ENCODE measurements at regions not wholly inside any gene's neighbourhood (a gene's known extent, or its start where the extent isn't known, plus 50 kb on each side); places are given as distances from the start of the nearest gene placed in this dataset.
A peak's percentile ranks its signal among the peaks of the same experiment; 100 is the strongest.

- ATAC-seq (ENCODE audit: low read depth) (no peak), DNase-seq (ENCODE audit: low spot score) (no peak)
- Histone ChIP-seq H3K27ac (ENCODE audit: poor library complexity, severe bottlenecking) (no peak overlapping the region), H3K36me3 (ENCODE audit: low read depth) (no peaks in the 10 kb centered on the region), H3K4me3 (ENCODE audit: severe bottlenecking) (no peak overlapping the region), H3K4me1 (ENCODE audit: insufficient read depth, poor library complexity, severe bottlenecking) (no peaks in the 10 kb centered on the region), H3K9me3 (ENCODE audit: severe bottlenecking) (no peaks in the 10 kb centered on the region), H3K27me3 (ENCODE audit: insufficient read depth, poor library complexity, severe bottlenecking) (no peaks in the 10 kb centered on the region)
- no peak for TF ChIP-seq CTCF (IDR thresholded peaks at IDR 0.05; ENCODE audit: poor library complexity, severe bottlenecking)
These were observed 1169.2 kb upstream of the WWC1 start for GRCh38 chr5:167122267-167122666.

- H3K36me3 ChIP-seq (ENCODE audit: low read depth), result no peaks in the 10 kb centered on the region
- DNase-seq (ENCODE audit: low spot score), result no peak
- no peak overlapping the region for H3K4me3 ChIP-seq (ENCODE audit: severe bottlenecking)
These were observed 1168.3 kb upstream of the WWC1 start for GRCh38 chr5:167123126-167123525.

GRCh38 chr5:167128581-167128980 is 1162.9 kb upstream of the WWC1 start:
- no peak overlapping the region for H3K27ac ChIP-seq (ENCODE audit: poor library complexity, severe bottlenecking)
- TF ChIP-seq CTCF (IDR thresholded peaks at IDR 0.05; ENCODE audit: poor library complexity, severe bottlenecking), result no peak

More at GRCh38 chr5:167123126-167123525, 1168.3 kb upstream of the WWC1 start:
- no peaks in the 10 kb centered on the region for H3K27me3 ChIP-seq (ENCODE audit: insufficient read depth, poor library complexity, severe bottlenecking)
- no peak overlapping the region for H3K27ac ChIP-seq (ENCODE audit: poor library complexity, severe bottlenecking)
- TF ChIP-seq CTCF (IDR thresholded peaks at IDR 0.05; ENCODE audit: poor library complexity, severe bottlenecking), result no peak
- no peaks in the 10 kb centered on the region for H3K9me3 ChIP-seq (ENCODE audit: severe bottlenecking)
- no peak for ATAC-seq (ENCODE audit: low read depth)
- no peaks in the 10 kb centered on the region for H3K4me1 ChIP-seq (ENCODE audit: insufficient read depth, poor library complexity, severe bottlenecking)

GRCh38 chr5:167140548-167141291 is 1150.7 kb upstream of the WWC1 start:
- H3K4me3 ChIP-seq (ENCODE audit: severe bottlenecking), result no peak overlapping the region
- ATAC-seq (ENCODE audit: low read depth) (no peak), DNase-seq (ENCODE audit: low spot score) (no peak)
- H3K27me3 ChIP-seq (ENCODE audit: insufficient read depth, poor library complexity, severe bottlenecking), result peaks cover 8% of the 10 kb centered on the region
- no peaks in the 10 kb centered on the region for H3K9me3 ChIP-seq (ENCODE audit: severe bottlenecking)
- H3K36me3 ChIP-seq (ENCODE audit: low read depth), result no peaks in the 10 kb centered on the region
- H3K4me1 ChIP-seq (ENCODE audit: insufficient read depth, poor library complexity, severe bottlenecking), result no peaks in the 10 kb centered on the region
- H3K27ac ChIP-seq (ENCODE audit: poor library complexity, severe bottlenecking), result no peak overlapping the region
- no peak for TF ChIP-seq CTCF (IDR thresholded peaks at IDR 0.05; ENCODE audit: poor library complexity, severe bottlenecking)

More at GRCh38 chr5:167128581-167128980, 1162.9 kb upstream of the WWC1 start:
- ATAC-seq (ENCODE audit: low read depth) (peak; percentile 90), DNase-seq (ENCODE audit: low spot score) (no peak)
- no peaks in the 10 kb centered on the region for H3K27me3 ChIP-seq (ENCODE audit: insufficient read depth, poor library complexity, severe bottlenecking)
- H3K36me3 ChIP-seq (ENCODE audit: low read depth), result no peaks in the 10 kb centered on the region
- H3K4me3 ChIP-seq (ENCODE audit: severe bottlenecking), result no peak overlapping the region
- no peaks in the 10 kb centered on the region for H3K9me3 ChIP-seq (ENCODE audit: severe bottlenecking)
- H3K4me1 ChIP-seq (ENCODE audit: insufficient read depth, poor library complexity, severe bottlenecking), result no peaks in the 10 kb centered on the region

- Histone ChIP-seq H3K27me3 (ENCODE audit: insufficient read depth, poor library complexity, severe bottlenecking) (peaks cover 8% of the 10 kb centered on the region), H3K4me3 (ENCODE audit: severe bottlenecking) (no peak overlapping the region), H3K9me3 (ENCODE audit: severe bottlenecking) (no peaks in the 10 kb centered on the region), H3K36me3 (ENCODE audit: low read depth) (no peaks in the 10 kb centered on the region), H3K27ac (ENCODE audit: poor library complexity, severe bottlenecking) (no peak overlapping the region), H3K4me1 (ENCODE audit: insufficient read depth, poor library complexity, severe bottlenecking) (no peaks in the 10 kb centered on the region)
- no peak for TF ChIP-seq CTCF (IDR thresholded peaks at IDR 0.05; ENCODE audit: poor library complexity, severe bottlenecking)
- no peak for DNase-seq (ENCODE audit: low spot score)
- no peak for ATAC-seq (ENCODE audit: low read depth)
These were observed 1147.7 kb upstream of the WWC1 start for GRCh38 chr5:167143716-167144115.
